ENCODE measurements at regions not wholly inside any gene's neighbourhood (a gene's known extent, or its start where the extent isn't known, plus 50 kb on each side); places are given as distances from the start of the nearest gene placed in this dataset.

- H3K4me3 ChIP-seq, result no peak overlapping the region
- H3K27ac ChIP-seq, result peak overlapping the region; percentile 60 to 64
- no peaks in the 10 kb centered on the region for H3K9me3 ChIP-seq
- H3K36me3 ChIP-seq, result no peaks in the 10 kb centered on the region
- TF ChIP-seq CTCF (IDR thresholded peaks at IDR 0.05), result no peak
- TF ChIP-seq POLR2A (IDR thresholded peaks at IDR 0.05), result no peak
- H3K27me3 ChIP-seq, result no peaks in the 10 kb centered on the region
- DNase-seq, result no peak
- intact Hi-C loops (cut with DNase I; ENCODE audit: low total_unique reads), result no loop called here
- H3K4me1 ChIP-seq, result no peaks in the 10 kb centered on the region
These were observed 68.4 kb upstream of the RPS23 start for GRCh38 chr5:82346399-82347165.

- no peak overlapping the region for H3K4me3 ChIP-seq
- no peak for DNase-seq
- H3K27ac ChIP-seq, result no peak overlapping the region
- intact Hi-C loops (cut with DNase I; ENCODE audit: low total_unique reads), result no loop called here
- H3K36me3 ChIP-seq, result no peaks in the 10 kb centered on the region
- no peaks in the 10 kb centered on the region for H3K9me3 ChIP-seq
- H3K27me3 ChIP-seq, result no peaks in the 10 kb centered on the region
- no peak for TF ChIP-seq POLR2A (IDR thresholded peaks at IDR 0.05)
- TF ChIP-seq CTCF (IDR thresholded peaks at IDR 0.05), result no peak
- no peaks in the 10 kb centered on the region for H3K4me1 ChIP-seq
These were observed 67.0 kb upstream of the RPS23 start for GRCh38 chr5:82345108-82345507.

GRCh38 chr5:82341325-82341724, 63.2 kb upstream of the RPS23 start:
- H3K36me3 ChIP-seq, result no peaks in the 10 kb centered on the region
- no peak overlapping the region for H3K4me3 ChIP-seq
- H3K27me3 ChIP-seq, result no peaks in the 10 kb centered on the region
- DNase-seq, result no peak
- TF ChIP-seq POLR2A (IDR thresholded peaks at IDR 0.05) (no peak), CTCF (IDR thresholded peaks at IDR 0.05) (no peak)
- H3K9me3 ChIP-seq, result no peaks in the 10 kb centered on the region
- H3K4me1 ChIP-seq, result no peaks in the 10 kb centered on the region
- no peak overlapping the region for H3K27ac ChIP-seq
- intact Hi-C loops (cut with DNase I; ENCODE audit: low total_unique reads), result no loop called here

- intact Hi-C loops (cut with DNase I; ENCODE audit: low total_unique reads), result no loop called here
- DNase-seq, result no peak
- Histone ChIP-seq H3K27me3 (no peaks in the 10 kb centered on the region), H3K27ac (no peak overlapping the region), H3K4me3 (no peak overlapping the region), H3K4me1 (no peaks in the 10 kb centered on the region), H3K9me3 (no peaks in the 10 kb centered on the region), H3K36me3 (no peaks in the 10 kb centered on the region)
- TF ChIP-seq POLR2A (IDR thresholded peaks at IDR 0.05) (no peak), CTCF (IDR thresholded peaks at IDR 0.05) (no peak)
These were observed 62.6 kb upstream of the RPS23 start for GRCh38 chr5:82340799-82341198.

- Histone ChIP-seq H3K9me3 (no peaks in the 10 kb centered on the region), H3K4me1 (no peaks in the 10 kb centered on the region), H3K27ac (no peak overlapping the region), H3K27me3 (no peaks in the 10 kb centered on the region), H3K36me3 (no peaks in the 10 kb centered on the region), H3K4me3 (no peak overlapping the region)
- TF ChIP-seq POLR2A (IDR thresholded peaks at IDR 0.05) (no peak), CTCF (IDR thresholded peaks at IDR 0.05) (no peak)
- DNase-seq, result no peak
- intact Hi-C loops (cut with DNase I; ENCODE audit: low total_unique reads), result no loop called here
These were observed 61.6 kb upstream of the RPS23 start for GRCh38 chr5:82339792-82340191.

Measured in uterus (tissue), 3 donors.